H9 (cell line): ENCODE measurements at regions not wholly inside any gene's neighbourhood (a gene's known extent, or its start where the extent isn't known, plus 50 kb on each side); places are given as distances from the start of the nearest gene placed in this dataset.
A peak's percentile ranks its signal among the peaks of the same experiment; 100 is the strongest.

ENCODE experiments used
- DNase-seq: peaks from one replicate; pipeline ENCODE4 v3.0.0-alpha.2; 2017
- H2AFZ ChIP-seq: one replicate; pipeline ENCODE4 v1.6.1; 2013; ENCODE audit warnings: mild to moderate bottlenecking, low read length, control low read depth, moderate library complexity
- H2AK5ac ChIP-seq: 2 replicates; pipeline ENCODE4 v1.6.1; 2013; ENCODE audit warnings: low read length, control low read depth, mixed read lengths; ENCODE audit not compliant: insufficient read length
- H2BK120ac ChIP-seq: one replicate; pipeline ENCODE4 v1.6.1; 2013; ENCODE audit warnings: low read depth, mild to moderate bottlenecking, low read length, control low read depth, inconsistent platforms; ENCODE audit not compliant: poor library complexity, severe bottlenecking
- H2BK12ac ChIP-seq: 2 replicates; pipeline ENCODE4 v1.6.1; 2013; ENCODE audit warnings: low read length, control low read depth, mixed read lengths, low read depth; ENCODE audit not compliant: insufficient read length
- H2BK15ac ChIP-seq: 2 replicates; pipeline ENCODE4 v1.6.1; 2013; ENCODE audit warnings: low read depth, low read length, control low read depth
- H2BK20ac ChIP-seq: one replicate; pipeline ENCODE4 v1.6.1; 2013; ENCODE audit warnings: low read depth, mild to moderate bottlenecking, low read length, control low read depth, inconsistent platforms; ENCODE audit not compliant: poor library complexity, severe bottlenecking
- H2BK5ac ChIP-seq: 2 replicates; pipeline ENCODE4 v1.6.1; 2013; ENCODE audit warnings: low read length, control low read depth, mixed read lengths; ENCODE audit not compliant: insufficient read length
- H3K14ac ChIP-seq: 2 replicates; pipeline ENCODE4 v1.6.1; 2013; ENCODE audit warnings: low read length, control low read depth; ENCODE audit not compliant: insufficient read depth
- H3K18ac ChIP-seq: 2 replicates; pipeline ENCODE4 v1.6.1; 2013; ENCODE audit warnings: low read depth, mild to moderate bottlenecking, mixed read lengths, low read length, control low read depth; ENCODE audit not compliant: insufficient read length
- H3K23ac ChIP-seq: 2 replicates; pipeline ENCODE4 v1.6.1; 2013; ENCODE audit warnings: low read length, control low read depth, mixed read lengths, low read depth; ENCODE audit not compliant: insufficient read length
- H3K23me2 ChIP-seq: 2 replicates; pipeline ENCODE4 v1.6.1; 2013; ENCODE audit warnings: low read depth, mild to moderate bottlenecking, mixed read lengths, low read length, control low read depth; ENCODE audit not compliant: insufficient read length, poor library complexity, severe bottlenecking
- H3K27ac ChIP-seq: 2 replicates; pipeline ENCODE4 v1.5.1; 2013; ENCODE audit warnings: low read length, control low read depth, mixed read lengths, low read depth; ENCODE audit not compliant: insufficient read length
- H3K27me3 ChIP-seq: 2 replicates; pipeline ENCODE4 v1.6.1; 2013; ENCODE audit warnings: low read length, control low read depth, inconsistent platforms; ENCODE audit not compliant: insufficient read depth
- H3K4ac ChIP-seq: 2 replicates; pipeline ENCODE4 v1.6.1; 2013; ENCODE audit warnings: low read depth, mild to moderate bottlenecking, control low read depth, inconsistent platforms, low read length, moderate library complexity
- H3K4me1 ChIP-seq: 2 replicates; pipeline ENCODE4 v1.6.1; 2013; ENCODE audit warnings: low read length, control low read depth, inconsistent platforms; ENCODE audit not compliant: insufficient read depth
- H3K4me2 ChIP-seq: 2 replicates; pipeline ENCODE4 v1.6.1; 2013; ENCODE audit warnings: low read length, control low read depth, mixed read lengths; ENCODE audit not compliant: insufficient read length, insufficient read depth
- H3K56ac ChIP-seq: 2 replicates; pipeline ENCODE4 v1.6.1; 2013; ENCODE audit warnings: low read depth, mild to moderate bottlenecking, mixed read lengths, low read length, control low read depth; ENCODE audit not compliant: insufficient read length
- H3K79me1 ChIP-seq: 2 replicates; pipeline ENCODE4 v1.6.1; 2013; ENCODE audit warnings: low read depth, mild to moderate bottlenecking, moderate library complexity, low read length, control low read depth, inconsistent platforms; ENCODE audit not compliant: insufficient read depth, poor library complexity, severe bottlenecking
- H3K79me2 ChIP-seq: 2 replicates; pipeline ENCODE4 v1.6.1; 2013; ENCODE audit warnings: low read length, control low read depth, inconsistent platforms; ENCODE audit not compliant: insufficient read depth
- H3K9ac ChIP-seq: 2 replicates; pipeline ENCODE4 v1.6.1; 2013; ENCODE audit warnings: low read length, control low read depth, mixed read lengths; ENCODE audit not compliant: insufficient read length; ENCODE audit errors: extremely low read depth
- H3K9me3 ChIP-seq: one replicate; pipeline ENCODE4 v1.6.1; 2013; ENCODE audit warnings: low read depth, low read length, inconsistent platforms; ENCODE audit not compliant: control insufficient read depth
- H3T11ph ChIP-seq: one replicate; pipeline ENCODE4 v1.6.1; 2013; ENCODE audit warnings: mild to moderate bottlenecking, low read length, control low read depth, inconsistent platforms
- H4K20me1 ChIP-seq: one replicate; pipeline ENCODE4 v1.6.1; 2013; ENCODE audit not compliant: control insufficient read depth, insufficient read length, insufficient read depth
- H4K5ac ChIP-seq: 2 replicates; pipeline ENCODE4 v1.6.1; 2013; ENCODE audit warnings: low read depth, mild to moderate bottlenecking, mixed read lengths, low read length, control low read depth; ENCODE audit not compliant: insufficient read length
- H4K8ac ChIP-seq: replicated peaks from 2 replicates; pipeline ENCODE4 v1.6.1; 2013; ENCODE audit warnings: low read length, control low read depth, mixed read lengths, low read depth; ENCODE audit not compliant: insufficient read length
- H4K91ac ChIP-seq: 2 replicates; pipeline ENCODE4 v1.6.1; 2013; ENCODE audit warnings: low read depth, mild to moderate bottlenecking, moderate library complexity, mixed read lengths, low read length, control low read depth; ENCODE audit not compliant: insufficient read length
- H3K27ac Mint-ChIP-seq, 3 experiments: 2 replicates in 2 of 3; 3 replicates in 1 of 3; pipeline ENCODE4 v1.8.0; 2020 to 2021; ENCODE audit warnings: mixed read lengths in 3 of 3, mild to moderate bottlenecking in 1 of 3, moderate library complexity in 1 of 3
- H3K27me3 Mint-ChIP-seq: 2 replicates; pipeline ENCODE4 v1.8.0; 2021; ENCODE audit warnings: low read depth, mild to moderate bottlenecking, moderate library complexity, mixed read lengths
- H3K36me3 Mint-ChIP-seq, 3 experiments: 2 replicates in 2 of 3; 3 replicates in 1 of 3; pipeline ENCODE4 v1.8.0; 2020 to 2021; ENCODE audit warnings: low read depth in 3 of 3, mixed read lengths in 3 of 3; ENCODE audit not compliant: insufficient read depth in 1 of 3
- H3K4me1 Mint-ChIP-seq, 2 experiments: 2 replicates each; pipeline ENCODE4 v1.8.0; 2020; ENCODE audit warnings: mixed read lengths in 2 of 2
- H3K4me3 Mint-ChIP-seq, 2 experiments: 2 replicates in 1 of 2; 3 replicates in 1 of 2; pipeline ENCODE4 v1.8.0; 2020 to 2021; ENCODE audit warnings: mild to moderate bottlenecking in 2 of 2, mixed read lengths in 2 of 2, moderate library complexity in 1 of 2
- H3K9me3 Mint-ChIP-seq, 2 experiments: 2 replicates in 1 of 2; 3 replicates in 1 of 2; pipeline ENCODE4 v1.8.0; 2020; ENCODE audit warnings: mild to moderate bottlenecking in 2 of 2, mixed read lengths in 2 of 2, moderate library complexity in 1 of 2
- WGBS: extraction: QIAGEN DNeasy Blood & Tissue Kit; methylation state at CpG from one replicate; pipeline ENCODE4 v1.1.7; 2013; ENCODE audit warnings: missing lambda C conversion rate, low lambda C conversion rate, mixed read lengths; ENCODE audit not compliant: insufficient read length; ENCODE audit errors: extremely low coverage; 5-methylcytosine and 5-hydroxymethylcytosine counted together
- TF ChIP-seq, protein P1 (sequence below): fragments of 200-600 bp; sonication (generic); conservative IDR thresholded peaks from 3 replicates; pipeline ENCODE4 v1.8.0; 2021; ENCODE audit warnings: antibody characterized with exemption, mild to moderate bottlenecking

DNA sequence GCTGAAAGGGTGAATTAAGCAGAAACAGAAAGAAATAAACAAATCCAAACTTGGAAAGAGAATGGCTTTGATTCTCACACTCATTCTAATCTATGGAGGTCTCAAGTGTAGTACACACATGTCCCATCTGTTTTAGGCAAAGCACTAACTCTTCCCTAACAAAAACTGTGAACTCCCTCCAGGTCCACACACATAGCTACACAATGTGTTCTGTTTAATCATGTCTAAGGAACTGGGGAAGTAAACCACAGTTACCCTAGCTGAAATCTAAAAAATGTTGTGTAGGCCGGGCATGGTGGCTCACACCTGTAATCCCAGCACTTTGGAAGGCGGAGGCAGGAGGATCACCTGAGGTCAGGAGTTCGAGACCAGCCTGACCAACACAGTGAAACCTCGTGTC, 118.7 kb upstream of the FST start:
- H3K27me3 Mint-ChIP-seq, result no peaks in the 10 kb centered on the region
- H3K27ac ChIP-seq, result no peak overlapping the region
- H3K14ac ChIP-seq, result no peak overlapping the region
- no peaks in the 10 kb centered on the region for H3K4me1 ChIP-seq
- H3K79me1 ChIP-seq, result no peaks in the 10 kb centered on the region
- no peak overlapping the region for H4K91ac ChIP-seq
- no peak overlapping the region for H3K56ac ChIP-seq
- peak overlapping the region in 1 of 3 experiments; percentile 20; a peak in 1 of 7 replicates for H3K27ac Mint-ChIP-seq
- H2BK20ac ChIP-seq, result no peak overlapping the region
- no peak overlapping the region for H3K23ac ChIP-seq
- H4K8ac ChIP-seq, result no peak overlapping the region
- WGBS, result no CpG with 5 or more reads among the region's 4 CpGs
- no peaks in the 10 kb centered on the region for H4K20me1 ChIP-seq
- no peak overlapping the region for H2BK5ac ChIP-seq
- no peak overlapping the region for H4K5ac ChIP-seq
- no peak overlapping the region for H3K4ac ChIP-seq
- H3K79me2 ChIP-seq, result no peaks in the 10 kb centered on the region
- no peak overlapping the region for H2BK120ac ChIP-seq
- peaks cover 4% of the 10 kb centered on the region in 2 experiments for H3K4me1 Mint-ChIP-seq
- H3K36me3 Mint-ChIP-seq, result no peaks in the 10 kb centered on the region
- no peak for DNase-seq
- H3K27me3 ChIP-seq, result no peaks in the 10 kb centered on the region
- no peak overlapping the region for H2BK12ac ChIP-seq
- no peak overlapping the region for H2AK5ac ChIP-seq
- no peak overlapping the region for H3K4me3 Mint-ChIP-seq
- no peaks in the 10 kb centered on the region for H3K9me3 ChIP-seq
- no peak overlapping the region for H2BK15ac ChIP-seq
- H3K4me2 ChIP-seq, result no peak overlapping the region
- H3K18ac ChIP-seq, result no peak overlapping the region
- H3K9ac ChIP-seq, result no peak overlapping the region
- H3K9me3 Mint-ChIP-seq, result no peaks in the 10 kb centered on the region
- no peak overlapping the region for H2AFZ ChIP-seq
- TF ChIP-seq, protein P1, sequence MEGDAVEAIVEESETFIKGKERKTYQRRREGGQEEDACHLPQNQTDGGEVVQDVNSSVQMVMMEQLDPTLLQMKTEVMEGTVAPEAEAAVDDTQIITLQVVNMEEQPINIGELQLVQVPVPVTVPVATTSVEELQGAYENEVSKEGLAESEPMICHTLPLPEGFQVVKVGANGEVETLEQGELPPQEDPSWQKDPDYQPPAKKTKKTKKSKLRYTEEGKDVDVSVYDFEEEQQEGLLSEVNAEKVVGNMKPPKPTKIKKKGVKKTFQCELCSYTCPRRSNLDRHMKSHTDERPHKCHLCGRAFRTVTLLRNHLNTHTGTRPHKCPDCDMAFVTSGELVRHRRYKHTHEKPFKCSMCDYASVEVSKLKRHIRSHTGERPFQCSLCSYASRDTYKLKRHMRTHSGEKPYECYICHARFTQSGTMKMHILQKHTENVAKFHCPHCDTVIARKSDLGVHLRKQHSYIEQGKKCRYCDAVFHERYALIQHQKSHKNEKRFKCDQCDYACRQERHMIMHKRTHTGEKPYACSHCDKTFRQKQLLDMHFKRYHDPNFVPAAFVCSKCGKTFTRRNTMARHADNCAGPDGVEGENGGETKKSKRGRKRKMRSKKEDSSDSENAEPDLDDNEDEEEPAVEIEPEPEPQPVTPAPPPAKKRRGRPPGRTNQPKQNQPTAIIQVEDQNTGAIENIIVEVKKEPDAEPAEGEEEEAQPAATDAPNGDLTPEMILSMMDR, result no peak
- no peaks in the 10 kb centered on the region for H3K23me2 ChIP-seq
- no peak overlapping the region for H3T11ph ChIP-seq
